ENCODE measurements at regions not wholly inside any gene's neighbourhood (a gene's known extent, or its start where the extent isn't known, plus 50 kb on each side); places are given as distances from the start of the nearest gene placed in this dataset.

- TF ChIP-seq EZH2phosphoT487 (IDR thresholded peaks at IDR 0.05; ENCODE audit: borderline replicate concordance, low read length): no peak
- TF ChIP-seq, protein P1, sequence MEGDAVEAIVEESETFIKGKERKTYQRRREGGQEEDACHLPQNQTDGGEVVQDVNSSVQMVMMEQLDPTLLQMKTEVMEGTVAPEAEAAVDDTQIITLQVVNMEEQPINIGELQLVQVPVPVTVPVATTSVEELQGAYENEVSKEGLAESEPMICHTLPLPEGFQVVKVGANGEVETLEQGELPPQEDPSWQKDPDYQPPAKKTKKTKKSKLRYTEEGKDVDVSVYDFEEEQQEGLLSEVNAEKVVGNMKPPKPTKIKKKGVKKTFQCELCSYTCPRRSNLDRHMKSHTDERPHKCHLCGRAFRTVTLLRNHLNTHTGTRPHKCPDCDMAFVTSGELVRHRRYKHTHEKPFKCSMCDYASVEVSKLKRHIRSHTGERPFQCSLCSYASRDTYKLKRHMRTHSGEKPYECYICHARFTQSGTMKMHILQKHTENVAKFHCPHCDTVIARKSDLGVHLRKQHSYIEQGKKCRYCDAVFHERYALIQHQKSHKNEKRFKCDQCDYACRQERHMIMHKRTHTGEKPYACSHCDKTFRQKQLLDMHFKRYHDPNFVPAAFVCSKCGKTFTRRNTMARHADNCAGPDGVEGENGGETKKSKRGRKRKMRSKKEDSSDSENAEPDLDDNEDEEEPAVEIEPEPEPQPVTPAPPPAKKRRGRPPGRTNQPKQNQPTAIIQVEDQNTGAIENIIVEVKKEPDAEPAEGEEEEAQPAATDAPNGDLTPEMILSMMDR (IDR thresholded peaks at IDR 0.05; ENCODE audit: low read depth, low read length, poor library complexity, severe bottlenecking): no peak
- H4K20me1 ChIP-seq (ENCODE audit: control insufficient read depth, insufficient read depth, low read depth, low read length): no peaks in the 10 kb centered on the region
- no peaks in the 10 kb centered on the region for H3K9me3 ChIP-seq (ENCODE audit: control insufficient read depth, insufficient read depth, low read length)
- no peaks in the 10 kb centered on the region for H3K27me3 ChIP-seq (ENCODE audit: control insufficient read depth, low read length)
- no peaks in the 10 kb centered on the region for H3K36me3 ChIP-seq (ENCODE audit: control insufficient read depth, low read length)
- H3K27ac ChIP-seq (ENCODE audit: low read depth, low read length): no peak overlapping the region
- H3K79me2 ChIP-seq (ENCODE audit: control insufficient read depth, low read length): no peaks in the 10 kb centered on the region
- no peak overlapping the region for H3K4me3 ChIP-seq (ENCODE audit: low read length)
- H3F3A ChIP-seq (ENCODE audit: control insufficient read depth, insufficient read depth): no peaks in the 10 kb centered on the region
- H3K9me2 ChIP-seq (replicated peaks; ENCODE audit: control insufficient read depth, low read length): no peaks in the 10 kb centered on the region
- H3K4me1 ChIP-seq (ENCODE audit: control insufficient read depth, low read length): no peaks in the 10 kb centered on the region
- H3K4me2 ChIP-seq (ENCODE audit: low read length): no peak overlapping the region
Observed at GRCh38 chr4:28146191-28146590, 1285.5 kb downstream of the STIM2 start.

- H3K79me2 ChIP-seq (ENCODE audit: control insufficient read depth, low read length): no peaks in the 10 kb centered on the region
- no peaks in the 10 kb centered on the region for H3K4me1 ChIP-seq (ENCODE audit: control insufficient read depth, low read length)
- no peaks in the 10 kb centered on the region for H3K36me3 ChIP-seq (ENCODE audit: control insufficient read depth, low read length)
- H3K4me2 ChIP-seq (ENCODE audit: low read length): no peak overlapping the region
- no peak overlapping the region for H3K4me3 ChIP-seq (ENCODE audit: low read length)
- no peaks in the 10 kb centered on the region for H4K20me1 ChIP-seq (ENCODE audit: control insufficient read depth, insufficient read depth, low read depth, low read length)
- no peaks in the 10 kb centered on the region for H3K9me3 ChIP-seq (ENCODE audit: control insufficient read depth, insufficient read depth, low read length)
- H3K9me2 ChIP-seq (replicated peaks; ENCODE audit: control insufficient read depth, low read length): no peaks in the 10 kb centered on the region
- H3F3A ChIP-seq (ENCODE audit: control insufficient read depth, insufficient read depth): no peaks in the 10 kb centered on the region
- TF ChIP-seq, protein P1 (IDR thresholded peaks at IDR 0.05; ENCODE audit: low read depth, low read length, poor library complexity, severe bottlenecking): no peak
- H3K27ac ChIP-seq (ENCODE audit: low read depth, low read length): no peak overlapping the region
- H3K27me3 ChIP-seq (ENCODE audit: control insufficient read depth, low read length): no peaks in the 10 kb centered on the region
Observed at GRCh38 chr4:28148221-28148620, 1287.6 kb downstream of the STIM2 start.

- Histone ChIP-seq H3K79me2 (ENCODE audit: control insufficient read depth, low read length) (no peaks in the 10 kb centered on the region), H4K20me1 (ENCODE audit: control insufficient read depth, insufficient read depth, low read depth, low read length) (no peaks in the 10 kb centered on the region), H3K4me3 (ENCODE audit: low read length) (no peak overlapping the region), H3F3A (ENCODE audit: control insufficient read depth, insufficient read depth) (no peaks in the 10 kb centered on the region), H3K4me1 (ENCODE audit: control insufficient read depth, low read length) (no peaks in the 10 kb centered on the region), H3K4me2 (ENCODE audit: low read length) (no peak overlapping the region), H3K9me3 (ENCODE audit: control insufficient read depth, insufficient read depth, low read length) (no peaks in the 10 kb centered on the region), H3K27ac (ENCODE audit: low read depth, low read length) (no peak overlapping the region), H3K9me2 (replicated peaks; ENCODE audit: control insufficient read depth, low read length) (no peaks in the 10 kb centered on the region), H3K36me3 (ENCODE audit: control insufficient read depth, low read length) (no peaks in the 10 kb centered on the region), H3K27me3 (ENCODE audit: control insufficient read depth, low read length) (no peaks in the 10 kb centered on the region)
- no peak for TF ChIP-seq EZH2phosphoT487 (IDR thresholded peaks at IDR 0.05; ENCODE audit: borderline replicate concordance, low read length)
- TF ChIP-seq, protein P1 (IDR thresholded peaks at IDR 0.05; ENCODE audit: low read depth, low read length, poor library complexity, severe bottlenecking): no peak
Observed at GRCh38 chr4:28149762-28150161, 1289.1 kb downstream of the STIM2 start.

DNA sequence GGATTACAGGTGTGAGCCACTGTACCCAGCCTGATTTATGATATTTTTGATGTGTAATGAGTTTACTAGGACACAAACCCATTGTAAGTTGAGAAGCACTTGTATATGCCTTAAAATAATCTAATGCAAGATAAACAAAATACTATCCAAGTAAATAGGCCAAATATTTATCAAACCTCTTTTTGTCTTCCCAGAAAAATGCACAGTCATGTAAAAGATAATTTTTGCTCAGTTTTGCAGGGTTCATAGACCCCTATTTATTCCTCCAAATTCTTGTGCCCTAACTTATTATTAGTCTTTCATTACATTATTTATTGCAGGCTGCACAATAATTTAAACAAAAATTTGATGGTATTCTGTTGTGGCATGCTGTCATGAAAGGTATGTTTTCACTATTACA, 1290.7 kb downstream of the STIM2 start:
- no peak overlapping the region for H3K27ac ChIP-seq (ENCODE audit: low read depth, low read length)

More for the DNA sequence above, 1290.7 kb downstream of the STIM2 start:
- no peaks in the 10 kb centered on the region for H3K9me2 ChIP-seq (replicated peaks; ENCODE audit: control insufficient read depth, low read length)
- H3K4me2 ChIP-seq (ENCODE audit: low read length): no peak overlapping the region
- no peaks in the 10 kb centered on the region for H3K4me1 ChIP-seq (ENCODE audit: control insufficient read depth, low read length)
- TF ChIP-seq, protein P1 (IDR thresholded peaks at IDR 0.05; ENCODE audit: low read depth, low read length, poor library complexity, severe bottlenecking): no peak
- no peak for TF ChIP-seq EZH2phosphoT487 (IDR thresholded peaks at IDR 0.05; ENCODE audit: borderline replicate concordance, low read length)
- H3K4me3 ChIP-seq (ENCODE audit: low read length): no peak overlapping the region
- no peaks in the 10 kb centered on the region for H3K27me3 ChIP-seq (ENCODE audit: control insufficient read depth, low read length)
- no peaks in the 10 kb centered on the region for H3F3A ChIP-seq (ENCODE audit: control insufficient read depth, insufficient read depth)
- no peaks in the 10 kb centered on the region for H3K9me3 ChIP-seq (ENCODE audit: control insufficient read depth, insufficient read depth, low read length)
- no peaks in the 10 kb centered on the region for H4K20me1 ChIP-seq (ENCODE audit: control insufficient read depth, insufficient read depth, low read depth, low read length)
- no peaks in the 10 kb centered on the region for H3K36me3 ChIP-seq (ENCODE audit: control insufficient read depth, low read length)
- no peaks in the 10 kb centered on the region for H3K79me2 ChIP-seq (ENCODE audit: control insufficient read depth, low read length)

Measured in DOHH2 (cell line).